K562 (cell line): ENCODE measurements at regions not wholly inside any gene's neighbourhood (a gene's known extent, or its start where the extent isn't known, plus 50 kb on each side); places are given as distances from the start of the nearest gene placed in this dataset.

ENCODE experiments used
- ATAC-seq: fragments of 200-7000 bp; cut with Tn5 transposase; 3 replicates; pipeline ENCODE4 v1.9.1; 2020; ENCODE audit warnings: moderate library complexity
- BruUV-seq: library from RNA; stranded (reverse); fragments of 400-500 nt; replicated peaks from 2 replicates; lab custom pipeline; 2021; lab: Mats Ljungman, UMichigan
- CTCF ChIA-PET: fragments of 300-600 bp; formaldehyde crosslinking; extraction: SDS; loops from one replicate; lab custom pipeline; 2021; ENCODE audit warnings: low intra/inter-chr PET ratio; lab: Yijun Ruan, JAX
- POLR2A ChIA-PET: fragments of 300-600, 350-650 bp; sonication (Branson Sonifier 250); formaldehyde crosslinking; extraction: SDS; loops from one replicate; lab custom pipeline; 2021; ENCODE audit warnings: antibody characterized with exemption, inconsistent platforms; lab: Yijun Ruan, JAX
- DNase-seq, 4 experiments: peaks; one replicate each; pipeline versions ENCODE4 v3.0.0 to v3.0.0-alpha.2; 2011 to 2018; ENCODE audit warnings: low spot score in 3 of 4, mixed read lengths in 3 of 4; ENCODE audit errors: extremely low read depth in 1 of 4
- FAIRE-seq: peaks from 2 replicates; lab custom pipeline; 2011; peaks lifted over from hg19 to GRCh38; lab: Jason Lieb, UNC
- H2AFZ ChIP-seq: 2 replicates; pipeline ENCODE4 v1.6.0; 2011; ENCODE audit warnings: low read depth, low read length, control low read depth, inconsistent platforms
- H3K27ac ChIP-seq: fragments of 200-600 bp; 3 replicates; pipeline ENCODE4 v1.8.0; 2011; ENCODE audit warnings: low read depth, mild to moderate bottlenecking, control low read depth, inconsistent platforms, low read length, moderate library complexity, mixed read lengths; ENCODE audit errors: extremely low read depth
- H3K27me3 ChIP-seq, 2 experiments: fragments of 300-600 bp in 1 of 2; 2 replicates in 1 of 2; 3 replicates in 1 of 2; pipeline versions ENCODE4 v1.6.0 to v1.8.0; 2011; ENCODE audit warnings: inconsistent platforms in 2 of 2, low read length in 2 of 2, mild to moderate bottlenecking in 1 of 2, mixed read lengths in 1 of 2, moderate library complexity in 1 of 2; ENCODE audit not compliant: control insufficient read depth in 2 of 2, insufficient read depth in 2 of 2
- H3K36me3 ChIP-seq: fragments of 300-600 bp; 3 replicates; pipeline ENCODE4 v1.8.0; 2011; ENCODE audit warnings: mild to moderate bottlenecking, low read length, inconsistent platforms; ENCODE audit not compliant: control insufficient read depth, insufficient read depth
- H3K4me1 ChIP-seq, 2 experiments: fragments of 200-600 bp in 1 of 2; replicated peaks in 1 of 2; 2 replicates in 1 of 2; 3 replicates in 1 of 2; pipeline versions ENCODE4 v1.5.1 to v1.8.0; 2011; ENCODE audit warnings: inconsistent platforms in 2 of 2, low read length in 2 of 2, mild to moderate bottlenecking in 1 of 2, mixed read lengths in 1 of 2, moderate library complexity in 1 of 2; ENCODE audit not compliant: control insufficient read depth in 2 of 2, insufficient read depth in 2 of 2
- H3K4me2 ChIP-seq: 2 replicates; pipeline ENCODE4 v1.6.1; 2011; ENCODE audit warnings: low read length, control low read depth, inconsistent platforms, mixed read lengths; ENCODE audit not compliant: insufficient read depth
- H3K4me3 ChIP-seq: fragments of 200-600 bp; sonication (generic), shearing (Covaris generic); 2 replicates; pipeline ENCODE4 v1.5.1; 2016; ENCODE audit warnings: control low read depth, inconsistent platforms
- H3K79me2 ChIP-seq: fragments of 200-600 bp; 3 replicates; pipeline ENCODE4 v1.8.0; 2011; ENCODE audit warnings: low read length, inconsistent platforms; ENCODE audit not compliant: control insufficient read depth, insufficient read depth
- H3K9ac ChIP-seq, 2 experiments: 2 replicates each; pipeline versions ENCODE4 v1.6.0 to v1.6.1; 2011; ENCODE audit warnings: low read depth in 2 of 2, low read length in 2 of 2, control low read depth in 1 of 2, inconsistent platforms in 1 of 2, mild to moderate bottlenecking in 1 of 2, mixed read lengths in 1 of 2; ENCODE audit not compliant: insufficient read depth in 1 of 2
- H3K9me1 ChIP-seq: one replicate; pipeline ENCODE4 v1.6.0; 2011; ENCODE audit warnings: inconsistent platforms, mild to moderate bottlenecking, low read length, moderate library complexity; ENCODE audit not compliant: control insufficient read depth, insufficient read depth
- H3K9me3 ChIP-seq: replicated peaks from 2 replicates; pipeline ENCODE4 v1.5.1; 2011; ENCODE audit warnings: low read depth, low read length, inconsistent platforms; ENCODE audit not compliant: control insufficient read depth, insufficient read depth
- H4K20me1 ChIP-seq: replicated peaks from 2 replicates; pipeline ENCODE4 v1.6.1; 2011; ENCODE audit warnings: low read length, inconsistent platforms, mixed read lengths; ENCODE audit not compliant: control insufficient read depth, insufficient read depth
- JUND ChIP-seq, 2 experiments: IDR thresholded peaks; 2 replicates in 1 of 2; 3 replicates in 1 of 2; pipeline ENCODE4 v1.6.1; 2011; ENCODE audit warnings: borderline replicate concordance in 2 of 2, low read depth in 2 of 2, low read length in 2 of 2, improper control_type of control experiment in 1 of 2, missing biosample characterization in 1 of 2, missing genetic modification characterization in 1 of 2, missing genetic modification reagents in 1 of 2
- LCOR ChIP-seq: sonication (generic); formaldehyde crosslinking; IDR thresholded peaks from 2 replicates; pipeline ENCODE4 v1.8.0; 2022; ENCODE audit warnings: mild to moderate bottlenecking, missing genetic modification reagents
- POLR2A ChIP-seq: fragments of 450-650 bp; conservative IDR thresholded peaks from 2 replicates; pipeline ENCODE4 v1.6.1; 2016
- RBBP5 ChIP-seq: fragments of 200-600 bp; sonication (generic); IDR thresholded peaks from 2 replicates; pipeline ENCODE4 v1.6.1; 2012; ENCODE audit warnings: borderline replicate concordance, mild to moderate bottlenecking, low read length, control low read depth, inconsistent platforms; ENCODE audit not compliant: insufficient read depth, poor library complexity, severe bottlenecking
- U2AF1 ChIP-seq: fragments of 200-400 bp; formaldehyde crosslinking; optimal IDR thresholded peaks from 2 replicates; pipeline ENCODE3; 2017; ENCODE audit warnings: mild to moderate bottlenecking, low read depth, low read length, moderate library complexity
- ZBTB7A ChIP-seq: IDR thresholded peaks from 2 replicates; pipeline ENCODE4 v1.6.1; 2011; ENCODE audit warnings: low read depth, mild to moderate bottlenecking, low read length, moderate library complexity, borderline replicate concordance; ENCODE audit not compliant: control insufficient read depth
- WGBS: fragments of 100-300 bp; shearing (Covaris generic); methylation state at CpG from one replicate; pipeline ENCODE4 v1.1.6; 2016; ENCODE audit warnings: low coverage, mixed read lengths; ENCODE audit not compliant: insufficient coverage; ENCODE audit errors: missing lambda C conversion rate; 5-methylcytosine and 5-hydroxymethylcytosine counted together
- in situ Hi-C: fragments of 300-500 bp; cut with MboI; formaldehyde crosslinking; loops from 4 replicates; pipeline ENCODE4 v1.15.0; 2018; ENCODE audit warnings: inconsistent platforms, mixed read lengths
- intact Hi-C: fragments of 100-400 bp; cut with micrococcal nuclease; formaldehyde crosslinking; loops from 2 replicates; pipeline ENCODE4 v1.14.2; 2022
- TF ChIP-seq, protein P1 (sequence below): fragments of 450-650 bp; IDR thresholded peaks from 2 replicates; pipeline ENCODE4 v1.6.1; 2016

DNA sequence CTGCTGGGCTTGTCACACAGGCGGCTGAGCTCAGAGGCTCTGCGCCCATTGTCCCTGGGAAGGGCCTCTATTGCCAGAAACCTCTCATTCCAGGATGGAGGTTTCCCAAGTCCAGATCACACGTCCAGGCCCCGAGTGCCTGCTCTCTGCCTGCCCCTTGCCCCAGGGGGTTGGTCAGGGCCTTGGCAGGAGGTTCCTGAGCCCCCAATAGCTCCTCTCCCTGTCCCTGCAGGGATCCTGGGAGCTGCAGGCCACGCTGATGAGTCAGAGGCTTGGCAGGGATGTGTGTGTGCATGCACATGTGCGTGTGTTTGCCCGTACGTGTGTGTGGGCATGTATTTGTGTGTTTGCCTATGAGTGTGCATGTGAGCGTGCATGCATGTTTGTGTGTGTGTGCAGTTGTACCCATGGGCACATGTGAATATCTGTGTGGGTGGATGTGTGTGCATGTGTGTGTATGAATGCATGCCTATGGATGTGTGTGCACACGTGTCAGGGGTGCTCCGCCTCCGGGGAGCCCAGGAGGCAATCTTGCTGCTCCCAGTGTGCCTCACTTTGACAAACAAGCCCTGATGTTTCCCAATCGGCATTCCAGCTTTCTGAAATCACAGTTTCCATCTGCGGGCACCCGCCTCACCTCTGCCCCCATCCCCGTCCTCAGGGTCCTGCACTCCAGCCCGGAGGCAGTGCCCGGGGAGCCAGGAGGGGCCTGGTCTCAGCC is 98.4 kb upstream of the GSE1 start:
- intact Hi-C loops = no loop called here
- Histone ChIP-seq H3K9ac (peak overlapping the region in 1 of 2 experiments; percentile 85; a peak in 2 of 4 replicates), H3K4me3 (no peak overlapping the region), H3K27ac (no peak overlapping the region), H3K79me2 (peaks cover 6% of the 10 kb centered on the region; the same call in 1 of the 3 replicates), H2AFZ (no peak overlapping the region), H3K27me3 (no peaks in the 10 kb centered on the region), H3K4me2 (no peak overlapping the region), H3K4me1 (peaks cover 5 to 69% of the 10 kb centered on the region in 2 experiments; a peak in 4 of 5 replicates), H3K9me3 (no peaks in the 10 kb centered on the region), H4K20me1 (peaks cover 22% of the 10 kb centered on the region; the same call in 1 of the 2 replicates), H3K36me3 (peaks cover 10% of the 10 kb centered on the region), H3K9me1 (no peaks in the 10 kb centered on the region)
- WGBS = 68% methylated on average over 17 of the region's 18 CpGs
- in situ Hi-C loops = no loop called here
- peak; percentile 67 for FAIRE-seq
- BruUV-seq = no TSS peak
- no peak for DNase-seq
- CTCF ChIA-PET = no interaction called here
- ATAC-seq = no peak
- POLR2A ChIA-PET = interaction anchor here (0.6 to 1.4 kb wide), 4 partner anchors 19 to 157 kb away, joined by 3 to 5 read pairs (median 4); no protein-coding TSS in a partner anchor
- no peak for TF ChIP-seq JUND (IDR thresholded peaks at IDR 0.05; ENCODE audit: borderline replicate concordance, low read depth, low read length)
- TF ChIP-seq JUND (tag; IDR thresholded peaks at IDR 0.05; ENCODE audit: borderline replicate concordance, low read depth, low read length) = peak; percentile 16; the same call in 1 of the 3 replicates
- no peak for TF ChIP-seq LCOR (CRISPR knock-in tag)
- TF ChIP-seq, all 486 proteins: peak for 1

DNA sequence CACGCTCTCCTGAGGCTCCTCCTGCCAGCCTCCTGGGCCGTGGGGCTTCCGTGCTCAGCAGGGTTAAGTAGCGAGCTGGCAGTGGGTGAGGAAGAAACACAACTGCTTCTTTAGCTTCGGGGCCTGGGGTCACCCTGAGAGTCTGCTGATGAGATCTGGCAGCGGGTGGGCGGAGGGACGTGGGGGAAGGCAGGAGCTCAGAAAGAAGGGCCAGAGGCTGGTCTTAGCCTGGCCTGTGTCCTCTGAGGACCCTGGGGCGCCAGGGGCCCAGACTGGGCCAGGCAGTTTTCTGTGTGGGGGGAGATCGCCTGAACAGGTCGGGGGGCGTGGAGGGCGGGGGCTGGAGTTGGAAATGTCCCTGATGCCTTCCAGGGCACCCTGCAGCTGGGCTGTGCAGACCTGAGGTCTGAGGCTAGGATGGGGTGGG is 97.8 kb upstream of the GSE1 start:
- H2AFZ ChIP-seq = no peak overlapping the region
- no peak overlapping the region for H3K4me2 ChIP-seq
- no peaks in the 10 kb centered on the region for H3K9me3 ChIP-seq
- no peaks in the 10 kb centered on the region for H3K9me1 ChIP-seq
- no peak overlapping the region for H3K4me3 ChIP-seq
- FAIRE-seq (no peak), DNase-seq (peak in 2 of 4 experiments; percentile 55 to 59), ATAC-seq (peak; percentile 21; the same call in 2 of the 3 replicates)
- peaks cover 22% of the 10 kb centered on the region; the same call in 1 of the 2 replicates for H4K20me1 ChIP-seq
- peaks cover 5 to 63% of the 10 kb centered on the region in 2 experiments; a peak in 4 of 5 replicates for H3K4me1 ChIP-seq
- intact Hi-C loops = no loop called here
- H3K36me3 ChIP-seq = peaks cover 10% of the 10 kb centered on the region
- H3K27ac ChIP-seq = no peak overlapping the region
- WGBS = 59% methylated on average over 9 of the region's 13 CpGs
- H3K79me2 ChIP-seq = peaks cover 6% of the 10 kb centered on the region; the same call in 1 of the 3 replicates
- in situ Hi-C loops = no loop called here
- H3K27me3 ChIP-seq = no peaks in the 10 kb centered on the region
- ChIA-PET POLR2A (interaction anchor here (0.9 to 1.4 kb wide), 2 partner anchors 20 to 48 kb away, joined by 3 to 5 read pairs; no protein-coding TSS in a partner anchor), CTCF (no interaction called here)
- H3K9ac ChIP-seq = peak overlapping the region in 1 of 2 experiments; percentile 77; a peak in 2 of 4 replicates
- no TSS peak for BruUV-seq
- TF ChIP-seq, protein P1, sequence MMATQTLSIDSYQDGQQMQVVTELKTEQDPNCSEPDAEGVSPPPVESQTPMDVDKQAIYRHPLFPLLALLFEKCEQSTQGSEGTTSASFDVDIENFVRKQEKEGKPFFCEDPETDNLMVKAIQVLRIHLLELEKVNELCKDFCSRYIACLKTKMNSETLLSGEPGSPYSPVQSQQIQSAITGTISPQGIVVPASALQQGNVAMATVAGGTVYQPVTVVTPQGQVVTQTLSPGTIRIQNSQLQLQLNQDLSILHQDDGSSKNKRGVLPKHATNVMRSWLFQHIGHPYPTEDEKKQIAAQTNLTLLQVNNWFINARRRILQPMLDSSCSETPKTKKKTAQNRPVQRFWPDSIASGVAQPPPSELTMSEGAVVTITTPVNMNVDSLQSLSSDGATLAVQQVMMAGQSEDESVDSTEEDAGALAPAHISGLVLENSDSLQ = no peak
- no peak for TF ChIP-seq POLR2A
- TF ChIP-seq ZBTB7A = peak; percentile 47; the same call in 1 of the 2 replicates
- TF ChIP-seq U2AF1 = no peak
- no peak for TF ChIP-seq RBBP5
